ENCODE measurements at regions not wholly inside any gene's neighbourhood (a gene's known extent, or its start where the extent isn't known, plus 50 kb on each side); places are given as distances from the start of the nearest gene placed in this dataset.

GRCh38 chr18:54532962-54533361, 58.1 kb upstream of the DYNAP start:
- TF ChIP-seq CTCF (IDR thresholded peaks at IDR 0.05), result no peak
- no peak for TF ChIP-seq POLR2A (IDR thresholded peaks at IDR 0.05)
